Mesothelial cell of epicardium (in vitro differentiated cells): ENCODE measurements at regions not wholly inside any gene's neighbourhood (a gene's known extent, or its start where the extent isn't known, plus 50 kb on each side); places are given as distances from the start of the nearest gene placed in this dataset.

Experiments
- DNase-seq, 2 experiments: peaks; one replicate each; pipeline ENCODE4 v3.0.0; 2021; ENCODE audit warnings: low spot score in 2 of 2; ENCODE audit not compliant: unreplicated experiment in 2 of 2
- H3K27ac Mint-ChIP-seq: 2 replicates; pipeline ENCODE4 v1.8.0; 2021; ENCODE audit warnings: mixed read lengths
- H3K27me3 Mint-ChIP-seq: 2 replicates; pipeline ENCODE4 v1.8.0; 2021; ENCODE audit warnings: low read depth, mixed read lengths
- H3K36me3 Mint-ChIP-seq: 2 replicates; pipeline ENCODE4 v1.8.0; 2021; ENCODE audit warnings: mixed read lengths
- H3K4me1 Mint-ChIP-seq: 2 replicates; pipeline ENCODE4 v1.8.0; 2021; ENCODE audit warnings: mixed read lengths
- H3K4me3 Mint-ChIP-seq: 2 replicates; pipeline ENCODE4 v1.8.0; 2021; ENCODE audit warnings: mild to moderate bottlenecking, moderate library complexity, mixed read lengths
- H3K9me3 Mint-ChIP-seq: 2 replicates; pipeline ENCODE4 v1.8.0; 2021; ENCODE audit warnings: mixed read lengths
- TF ChIP-seq, protein P1 (sequence below): fragments of 200-600 bp; sonication (generic); IDR thresholded peaks from one replicate; pipeline ENCODE4 v1.5.0; 2021; ENCODE audit warnings: antibody characterized with exemption; ENCODE audit not compliant: unreplicated experiment

DNA sequence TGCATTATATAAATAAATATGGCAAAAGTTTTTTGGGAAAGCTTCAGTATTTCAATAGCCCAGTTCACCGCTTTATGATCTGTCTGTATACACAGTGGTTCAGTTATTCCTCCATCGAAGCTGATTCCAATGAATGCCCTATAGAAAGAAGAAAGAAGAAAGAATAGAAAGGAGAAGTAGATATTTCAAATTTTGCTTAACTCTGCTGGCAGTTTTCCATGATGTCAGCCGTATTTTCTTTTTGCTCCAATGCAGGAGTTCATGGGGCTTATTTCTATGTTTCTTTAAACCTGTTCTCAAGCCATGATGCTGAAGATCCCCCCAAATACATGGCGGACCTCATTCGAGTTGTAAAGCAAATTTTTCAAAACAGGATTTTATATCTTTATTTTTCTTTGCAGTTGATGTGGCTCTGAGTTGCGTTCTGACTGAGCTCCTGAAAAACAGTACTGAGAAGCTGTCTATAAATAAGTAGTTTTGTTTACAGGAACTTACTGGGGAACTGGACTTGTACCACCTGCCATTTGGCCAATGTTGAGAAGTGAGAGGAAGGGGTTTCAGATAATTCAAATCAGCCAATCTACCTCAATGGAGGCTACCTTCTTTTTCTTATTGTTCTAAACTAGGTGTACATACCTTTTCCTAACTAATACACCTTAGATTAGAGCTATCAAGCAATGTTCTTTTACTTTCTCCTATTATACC lies 418.5 kb upstream of the MEF2C start:
- Mint-ChIP-seq H3K36me3 (no peaks in the 10 kb centered on the region), H3K9me3 (no peaks in the 10 kb centered on the region), H3K4me3 (no peak overlapping the region), H3K27me3 (peaks cover 4% of the 10 kb centered on the region), H3K27ac (no peak overlapping the region), H3K4me1 (no peaks in the 10 kb centered on the region)
- TF ChIP-seq, protein P1, sequence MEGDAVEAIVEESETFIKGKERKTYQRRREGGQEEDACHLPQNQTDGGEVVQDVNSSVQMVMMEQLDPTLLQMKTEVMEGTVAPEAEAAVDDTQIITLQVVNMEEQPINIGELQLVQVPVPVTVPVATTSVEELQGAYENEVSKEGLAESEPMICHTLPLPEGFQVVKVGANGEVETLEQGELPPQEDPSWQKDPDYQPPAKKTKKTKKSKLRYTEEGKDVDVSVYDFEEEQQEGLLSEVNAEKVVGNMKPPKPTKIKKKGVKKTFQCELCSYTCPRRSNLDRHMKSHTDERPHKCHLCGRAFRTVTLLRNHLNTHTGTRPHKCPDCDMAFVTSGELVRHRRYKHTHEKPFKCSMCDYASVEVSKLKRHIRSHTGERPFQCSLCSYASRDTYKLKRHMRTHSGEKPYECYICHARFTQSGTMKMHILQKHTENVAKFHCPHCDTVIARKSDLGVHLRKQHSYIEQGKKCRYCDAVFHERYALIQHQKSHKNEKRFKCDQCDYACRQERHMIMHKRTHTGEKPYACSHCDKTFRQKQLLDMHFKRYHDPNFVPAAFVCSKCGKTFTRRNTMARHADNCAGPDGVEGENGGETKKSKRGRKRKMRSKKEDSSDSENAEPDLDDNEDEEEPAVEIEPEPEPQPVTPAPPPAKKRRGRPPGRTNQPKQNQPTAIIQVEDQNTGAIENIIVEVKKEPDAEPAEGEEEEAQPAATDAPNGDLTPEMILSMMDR = no peak
- no peak for DNase-seq

DNA sequence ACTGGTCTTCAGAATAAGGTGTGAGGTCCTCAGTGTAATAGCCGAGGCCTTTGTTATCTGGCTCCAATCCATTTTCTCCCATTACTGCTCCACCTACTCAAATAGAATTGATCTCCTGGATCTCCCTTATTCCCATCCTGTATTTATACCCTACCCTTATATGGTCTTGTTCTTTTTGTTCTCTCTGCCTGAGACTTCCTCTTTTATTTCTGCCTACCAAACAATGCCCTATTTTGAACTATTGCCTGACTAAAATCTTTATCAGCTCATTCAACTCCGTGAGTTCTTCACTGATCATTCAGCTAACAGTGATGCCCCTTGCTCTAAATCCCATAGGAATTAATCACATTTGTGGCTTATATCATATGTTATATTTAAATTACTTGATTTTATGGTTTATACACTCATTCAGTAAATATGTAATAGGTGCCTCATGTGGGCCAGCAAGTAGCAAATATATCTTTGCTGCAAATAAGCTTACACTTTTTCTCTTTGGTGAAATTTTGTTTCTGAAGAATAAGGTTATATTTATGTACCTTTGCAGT lies 417.5 kb upstream of the MEF2C start:
- no peak for DNase-seq
- Mint-ChIP-seq H3K4me1 (no peaks in the 10 kb centered on the region), H3K36me3 (no peaks in the 10 kb centered on the region), H3K4me3 (no peak overlapping the region), H3K9me3 (no peaks in the 10 kb centered on the region), H3K27ac (no peak overlapping the region), H3K27me3 (peaks cover 4% of the 10 kb centered on the region)
- TF ChIP-seq, protein P1 = no peak

DNA sequence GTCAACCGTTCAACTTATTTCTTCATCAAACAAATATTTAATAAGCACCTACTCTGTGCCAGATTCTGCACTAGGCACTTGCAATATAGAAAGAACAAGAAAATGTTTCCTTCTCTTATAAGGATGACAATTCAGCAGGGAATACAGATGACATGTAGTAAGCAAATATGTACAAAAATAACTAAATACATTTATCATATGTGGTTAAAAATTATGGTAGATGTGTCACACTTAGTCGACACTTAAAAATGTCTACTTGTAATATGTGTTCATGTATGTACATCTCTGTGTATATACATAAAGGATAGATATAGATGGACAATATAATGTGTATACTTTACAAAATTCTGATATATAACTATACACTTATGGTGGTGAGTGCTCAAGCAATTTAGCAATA lies 417.0 kb upstream of the MEF2C start:
- H3K27ac Mint-ChIP-seq = no peak overlapping the region
- no peak for DNase-seq
- no peaks in the 10 kb centered on the region for H3K4me1 Mint-ChIP-seq
- H3K27me3 Mint-ChIP-seq = peaks cover 4% of the 10 kb centered on the region
- H3K36me3 Mint-ChIP-seq = no peaks in the 10 kb centered on the region
- no peaks in the 10 kb centered on the region for H3K9me3 Mint-ChIP-seq
- H3K4me3 Mint-ChIP-seq = no peak overlapping the region
- TF ChIP-seq, protein P1 = no peak

DNA sequence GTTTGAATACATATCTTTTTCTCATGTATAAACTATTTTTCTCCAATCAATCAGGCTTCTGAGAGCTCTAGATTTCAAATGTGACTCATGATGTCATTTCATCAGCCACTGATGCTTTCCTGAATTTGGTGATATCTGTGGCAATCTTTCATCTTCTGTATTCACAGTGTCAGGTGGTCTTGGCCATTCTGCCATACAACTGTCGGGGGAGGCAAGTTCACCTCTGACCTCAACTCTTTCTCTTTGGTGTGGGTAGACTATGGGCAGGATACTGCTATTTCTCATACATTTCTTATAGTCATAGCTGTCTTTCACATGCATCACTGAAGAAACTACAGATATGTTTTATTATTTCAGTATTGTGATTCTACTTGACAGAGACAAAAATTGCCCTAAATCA lies 414.1 kb upstream of the MEF2C start:
- DNase-seq = no peak
- Mint-ChIP-seq H3K36me3 (no peaks in the 10 kb centered on the region), H3K4me1 (no peaks in the 10 kb centered on the region), H3K9me3 (no peaks in the 10 kb centered on the region), H3K27me3 (peaks cover 4% of the 10 kb centered on the region), H3K27ac (no peak overlapping the region), H3K4me3 (no peak overlapping the region)
- TF ChIP-seq, protein P1 = no peak

DNA sequence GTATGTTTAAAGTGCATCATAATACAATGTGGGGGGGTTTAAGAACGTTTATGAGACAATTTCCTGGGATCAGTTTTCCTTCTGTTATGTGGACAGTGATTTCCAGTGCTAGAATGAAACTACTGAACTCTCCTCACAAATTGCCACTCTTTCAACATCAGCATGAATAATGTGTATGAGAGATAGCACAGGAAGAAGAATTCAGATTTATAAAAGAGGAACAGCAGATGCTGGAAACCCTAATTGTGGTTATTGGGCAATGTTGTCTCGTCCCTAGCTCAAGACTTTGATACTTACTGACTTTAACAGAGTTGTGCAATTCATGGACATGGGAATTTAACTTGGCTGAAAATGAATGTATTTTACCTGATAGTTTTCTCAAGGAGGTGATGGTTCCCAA lies 410.8 kb upstream of the MEF2C start:
- no peak for DNase-seq
- Mint-ChIP-seq H3K9me3 (no peaks in the 10 kb centered on the region), H3K27ac (no peak overlapping the region), H3K36me3 (no peaks in the 10 kb centered on the region), H3K27me3 (no peaks in the 10 kb centered on the region), H3K4me1 (peaks cover 8% of the 10 kb centered on the region), H3K4me3 (no peak overlapping the region)
- TF ChIP-seq, protein P1 = no peak
